ENCODE measurements at regions not wholly inside any gene's neighbourhood (a gene's known extent, or its start where the extent isn't known, plus 50 kb on each side); places are given as distances from the start of the nearest gene placed in this dataset.
"Not testable (repeated sequence)": the region's sequence is repeated elsewhere in the genome, so short reads cannot be mapped to it uniquely, and the experiment has no call there.

DNA sequence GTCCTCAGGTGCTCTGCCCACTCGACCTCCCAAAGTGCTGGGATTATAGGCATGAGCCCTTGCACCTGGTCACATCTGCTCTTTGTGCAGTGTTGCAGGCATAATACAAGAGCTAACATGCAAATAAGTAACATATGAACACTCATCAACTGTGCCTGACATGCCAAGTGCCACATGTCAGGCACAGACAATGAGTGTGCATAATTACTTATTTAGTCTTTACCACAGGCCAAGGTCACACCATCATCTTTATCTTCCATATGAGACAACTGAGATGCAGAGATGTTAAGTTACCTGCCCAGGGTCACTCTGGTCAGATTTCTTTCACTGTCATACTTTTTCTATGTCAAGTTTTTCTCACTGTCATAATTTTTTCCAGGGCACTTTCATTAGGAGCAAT lies 126.1 kb downstream of the PPIAL4G start:
- no peak for DNase-seq

DNA sequence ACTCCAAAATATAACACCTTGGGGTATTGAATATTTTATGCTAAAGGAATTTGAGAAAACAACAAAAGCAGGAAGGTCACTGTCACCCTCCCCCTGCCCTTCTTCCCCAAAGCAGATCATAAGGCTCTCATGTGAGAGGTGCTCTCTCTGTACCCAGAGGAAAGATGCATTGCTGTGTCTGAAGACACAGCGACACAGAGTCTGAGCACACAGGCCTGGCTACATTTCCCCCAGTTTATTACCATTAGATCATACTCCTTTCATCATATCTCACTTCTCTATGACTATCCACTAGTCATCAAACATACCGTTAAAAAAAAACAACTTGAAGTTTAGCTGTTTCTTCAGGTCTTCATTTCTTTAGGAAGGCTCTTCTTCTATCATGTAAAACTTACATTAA lies 127.1 kb downstream of the PPIAL4G start:
- DNase-seq: no peak

DNA sequence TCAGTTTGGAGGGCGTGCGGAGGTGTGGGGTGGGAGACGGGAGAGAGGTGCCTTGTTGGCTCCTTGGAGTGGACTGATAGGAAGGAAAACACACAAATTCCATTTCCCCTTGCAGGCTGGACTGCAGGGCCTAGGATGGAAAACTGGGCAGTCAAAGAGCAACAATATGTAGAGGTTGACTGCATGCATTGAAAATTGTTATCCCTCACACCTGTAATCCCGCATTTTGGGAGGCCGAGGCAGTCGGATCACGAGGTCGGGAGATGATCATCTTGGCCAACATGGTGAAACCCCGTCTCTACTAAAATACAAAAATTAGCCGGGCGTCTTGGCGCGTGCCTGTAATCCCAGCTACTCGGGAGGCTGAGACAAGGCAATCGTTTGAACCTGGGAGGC lies 128.2 kb downstream of the PPIAL4G start:
- no peak for DNase-seq

DNA sequence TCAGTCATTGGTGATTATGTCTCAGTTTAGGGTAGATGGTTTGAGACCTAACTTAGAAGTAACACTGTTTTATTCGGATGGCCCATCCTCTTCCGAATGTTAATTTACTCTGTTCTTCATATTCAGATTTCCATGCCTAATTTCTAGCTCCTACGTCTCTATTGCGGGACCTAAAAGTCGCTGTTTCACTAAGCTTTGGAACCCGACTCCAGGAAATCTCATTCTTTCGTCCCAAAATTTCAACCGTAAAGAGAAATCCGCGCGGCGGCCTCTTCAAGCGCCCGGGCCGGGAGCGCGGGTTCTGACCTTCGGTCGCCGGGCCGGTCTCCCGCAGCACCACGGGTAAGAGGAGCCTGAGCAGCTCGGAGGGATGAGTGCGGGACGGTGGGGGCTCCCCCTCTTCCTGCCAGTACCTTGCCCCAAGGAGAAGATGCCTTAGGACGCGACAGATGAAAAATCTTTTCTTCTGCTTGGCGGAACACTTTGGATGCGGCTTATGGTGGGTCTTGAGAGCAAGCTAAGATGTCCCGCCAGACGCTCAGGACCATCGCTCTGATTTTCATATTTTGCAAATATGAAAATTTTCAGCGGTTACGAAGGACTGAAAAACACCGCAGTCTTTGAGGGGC lies 128.7 kb downstream of the PPIAL4G start:
- peak; percentile 48 for DNase-seq

DNA sequence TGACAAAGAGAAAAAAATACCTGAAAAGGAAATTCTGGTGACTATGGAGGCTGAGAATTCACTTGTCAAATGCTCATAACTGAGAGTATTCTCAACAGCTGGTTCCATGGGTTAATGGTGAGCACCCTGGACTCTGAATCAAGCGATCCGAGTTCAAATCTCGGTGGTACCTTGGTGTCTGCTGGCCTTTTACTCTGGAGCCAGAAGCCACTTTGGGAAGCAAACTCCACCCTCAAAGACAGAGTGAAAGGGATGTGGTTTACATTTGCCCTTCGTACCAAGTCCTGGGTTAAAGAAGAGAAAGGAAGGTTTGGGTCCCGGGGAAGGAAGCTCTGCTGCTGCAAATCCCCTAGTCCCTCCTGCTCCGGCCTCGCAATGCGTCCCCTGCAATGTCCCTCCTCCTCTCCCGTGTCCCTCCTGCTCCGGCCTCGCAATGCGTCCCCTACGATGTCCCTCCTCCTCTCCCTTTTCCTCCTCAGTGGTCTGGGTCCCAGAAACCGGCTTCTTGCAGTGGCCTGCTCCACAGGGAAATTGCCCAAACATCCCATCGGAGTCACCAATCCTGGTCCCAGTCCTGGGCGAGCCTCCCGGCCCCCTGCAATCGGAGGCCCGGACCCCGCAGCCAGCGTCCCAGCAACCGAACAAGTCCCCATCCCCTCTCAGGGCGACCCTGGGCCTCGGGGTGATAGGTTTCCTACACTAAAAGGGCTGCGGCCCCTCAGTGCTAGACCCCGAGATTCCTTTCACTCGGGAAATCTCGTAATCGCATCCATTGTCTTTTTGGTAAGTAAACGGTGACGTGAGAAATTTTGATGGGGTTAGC lies 129.4 kb downstream of the PPIAL4G start:
- peak; percentile 28 for DNase-seq

DNA sequence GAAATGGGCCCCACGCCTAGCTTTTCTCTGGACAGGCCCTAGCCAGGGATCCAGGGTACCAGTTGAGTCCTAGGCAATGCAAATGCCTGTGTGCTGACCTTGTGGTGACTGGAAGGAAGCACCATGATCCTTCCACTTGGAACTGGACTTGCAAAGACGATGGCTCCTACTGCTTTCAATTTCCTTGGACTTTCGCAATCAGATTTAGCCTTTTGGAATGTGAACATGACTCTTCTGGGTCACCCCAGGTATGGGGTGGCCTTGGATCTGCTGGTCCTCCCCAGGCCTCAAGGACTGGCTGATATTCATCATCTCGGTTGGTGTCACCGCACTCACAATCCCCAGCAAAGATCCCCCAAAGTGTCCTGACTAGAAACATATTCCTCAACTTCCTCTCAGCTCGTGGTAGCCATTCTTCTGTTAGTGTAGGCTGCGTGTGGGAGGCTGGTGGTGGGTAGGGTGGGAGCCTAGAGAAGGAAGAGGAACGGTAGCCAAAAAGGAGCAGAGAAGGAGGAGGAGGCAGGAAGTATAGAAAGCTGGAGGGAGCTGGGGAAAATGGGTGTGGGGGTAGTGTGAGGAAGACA lies 130.5 kb downstream of the PPIAL4G start:
- DNase-seq: no peak

DNA sequence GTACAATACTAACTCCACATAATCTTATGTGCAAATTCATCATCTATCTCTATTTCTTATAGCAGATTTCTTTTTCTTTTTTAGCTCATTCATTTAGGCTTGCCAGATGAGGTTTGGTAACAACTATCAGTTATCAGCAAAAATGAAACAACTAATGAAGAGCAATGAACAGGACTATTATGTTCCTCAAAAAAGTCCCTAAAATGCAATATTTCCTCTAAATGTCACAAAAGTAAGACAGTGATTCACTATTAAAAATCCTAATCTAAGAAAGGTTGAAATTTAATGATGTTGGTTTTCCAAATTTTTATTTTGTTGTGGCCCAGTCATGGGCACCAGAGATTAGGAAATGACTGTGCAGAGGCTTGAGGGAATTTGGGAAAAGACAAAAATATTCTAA lies 135.3 kb downstream of the PPIAL4G start:
- no peak for DNase-seq

DNA sequence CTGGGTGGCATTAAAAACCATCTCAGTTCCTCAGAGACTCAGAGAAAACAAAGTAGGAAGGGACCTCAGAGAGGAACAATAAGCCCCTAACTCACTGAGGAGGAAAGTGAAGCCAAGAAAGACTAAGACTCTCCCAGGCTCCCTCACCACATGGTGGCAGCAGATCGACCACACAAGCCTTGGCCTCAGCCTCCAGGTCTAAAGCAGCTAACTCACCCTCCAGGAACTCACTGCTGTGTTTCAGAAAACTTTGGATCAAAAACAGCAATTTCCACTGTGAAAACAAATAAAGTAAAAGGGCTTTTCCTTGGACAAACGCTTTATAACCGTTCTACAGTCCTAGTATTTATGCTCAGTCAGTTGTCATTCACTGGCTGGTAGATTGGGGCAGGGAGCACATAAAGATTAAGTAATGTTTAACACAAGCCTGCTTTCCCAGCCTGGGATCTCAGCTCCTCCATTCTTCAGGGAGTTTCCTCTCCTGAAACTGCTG lies 137.4 kb downstream of the PPIAL4G start:
- DNase-seq: peak; percentile 50

DNA sequence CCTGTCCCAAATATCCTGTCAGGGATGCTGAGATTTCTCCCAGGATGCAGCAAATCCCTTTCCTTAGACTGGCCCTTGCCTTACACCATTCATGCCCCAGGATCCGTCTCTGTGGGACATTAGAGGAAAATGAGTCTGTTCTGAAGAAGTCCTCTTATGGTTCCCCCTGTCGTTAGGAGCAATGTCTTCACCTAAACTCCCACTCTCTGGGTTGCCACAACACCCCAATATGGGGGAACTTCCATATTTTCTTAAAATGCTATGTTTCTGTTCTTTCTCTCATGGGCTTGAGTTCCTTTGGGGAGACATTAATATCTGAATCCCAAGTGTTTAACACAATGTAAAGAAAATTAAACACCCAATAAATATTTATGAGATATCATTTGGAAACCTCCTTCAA lies 138.5 kb downstream of the PPIAL4G start:
- DNase-seq: not testable (repeated sequence)

DNA sequence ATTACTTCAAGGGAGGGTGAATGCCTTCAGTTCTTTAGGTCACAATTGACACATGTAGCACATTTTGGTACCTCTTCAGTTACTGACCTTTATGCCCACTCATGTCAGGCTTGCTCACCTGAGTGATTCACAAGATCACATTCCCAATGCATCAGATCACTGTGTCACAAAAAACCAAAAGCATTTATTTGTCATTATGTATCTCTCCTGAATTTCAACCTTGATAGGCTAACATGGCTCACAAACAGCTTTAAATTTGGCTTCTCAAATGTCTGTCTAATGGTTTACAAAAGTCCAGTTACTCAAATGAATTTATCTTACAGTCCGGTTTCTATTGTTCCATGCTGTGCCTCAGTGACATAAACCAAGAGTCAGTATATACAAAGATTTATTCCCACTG lies 141.4 kb downstream of the PPIAL4G start:
- DNase-seq: not testable (repeated sequence)

DNA sequence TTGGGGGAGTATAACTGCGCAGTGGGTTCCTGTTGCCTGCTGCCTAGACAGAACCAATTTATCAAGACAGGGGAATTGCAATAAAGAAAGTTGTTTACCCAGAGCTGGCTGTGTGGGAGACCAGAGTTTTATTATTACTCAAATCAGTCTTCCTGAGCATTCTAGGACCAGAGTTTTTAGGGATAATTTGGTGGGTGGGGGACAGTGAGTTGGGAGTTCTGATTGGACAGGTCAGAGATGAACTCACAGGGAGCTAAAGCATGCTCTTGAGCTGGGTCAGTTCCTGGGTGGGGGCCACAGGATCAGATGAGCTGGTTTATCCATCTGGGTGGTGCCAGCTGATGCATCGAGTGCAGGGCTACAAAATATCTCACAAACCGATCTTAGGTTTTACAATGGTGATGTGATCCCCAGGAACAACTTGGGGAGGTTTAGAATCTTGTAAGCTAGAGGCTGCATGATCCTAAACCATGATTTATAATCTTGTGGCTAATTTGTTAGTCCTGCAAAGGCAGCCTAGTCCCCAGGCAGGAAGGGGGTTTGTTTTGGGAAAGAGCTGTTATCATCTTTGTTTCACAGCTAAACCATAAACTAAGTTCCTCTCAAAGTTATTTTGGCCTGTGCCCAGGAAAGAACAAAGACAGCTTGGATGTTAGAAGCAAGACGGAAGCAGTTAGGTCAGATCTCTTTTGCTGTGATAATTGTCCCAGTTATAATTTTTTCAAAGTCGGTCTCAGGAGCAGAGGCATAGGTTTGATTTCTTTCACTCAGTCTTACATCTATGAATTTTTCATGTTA lies 146.8 kb downstream of the PPIAL4G start:
- peak; percentile 54 for DNase-seq

DNA sequence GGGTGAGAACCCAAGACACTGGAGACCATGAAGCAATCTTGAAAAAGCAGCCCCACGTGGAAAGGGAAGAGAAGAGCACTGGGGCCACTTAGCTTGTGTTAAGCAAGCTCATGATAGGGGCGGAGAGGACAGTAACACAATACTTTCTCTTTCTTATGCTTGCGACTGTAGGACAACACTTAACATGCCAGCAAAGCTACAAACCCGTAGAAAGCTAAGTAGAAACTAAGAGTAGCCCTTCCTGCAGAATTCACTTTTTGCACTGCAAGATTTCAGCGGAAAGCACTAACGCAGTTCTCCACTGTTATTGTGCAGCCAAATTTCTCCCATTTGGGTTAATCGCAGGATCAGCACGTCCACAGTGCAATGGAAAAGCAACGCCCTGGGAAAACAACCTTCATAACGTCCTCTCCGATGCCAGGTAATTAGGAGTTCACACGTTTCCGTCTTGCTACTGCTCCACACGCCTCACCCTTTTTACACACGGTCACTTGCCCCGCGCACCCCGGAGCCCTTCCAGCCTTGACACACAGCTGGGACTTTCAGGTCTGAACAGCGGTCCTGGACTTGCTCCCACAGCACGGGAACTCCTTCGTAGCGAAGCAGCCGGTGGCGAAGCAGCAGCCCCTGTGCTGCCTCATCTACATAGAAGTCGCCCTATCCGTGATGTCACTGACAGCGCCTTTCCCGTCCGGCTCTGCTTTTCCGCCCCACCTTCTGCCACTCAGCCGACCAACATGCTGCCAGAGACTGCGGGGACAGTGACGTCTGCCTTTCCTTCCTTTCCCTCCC lies 148.6 kb downstream of the PPIAL4G start:
- peak; percentile 89 for DNase-seq

DNA sequence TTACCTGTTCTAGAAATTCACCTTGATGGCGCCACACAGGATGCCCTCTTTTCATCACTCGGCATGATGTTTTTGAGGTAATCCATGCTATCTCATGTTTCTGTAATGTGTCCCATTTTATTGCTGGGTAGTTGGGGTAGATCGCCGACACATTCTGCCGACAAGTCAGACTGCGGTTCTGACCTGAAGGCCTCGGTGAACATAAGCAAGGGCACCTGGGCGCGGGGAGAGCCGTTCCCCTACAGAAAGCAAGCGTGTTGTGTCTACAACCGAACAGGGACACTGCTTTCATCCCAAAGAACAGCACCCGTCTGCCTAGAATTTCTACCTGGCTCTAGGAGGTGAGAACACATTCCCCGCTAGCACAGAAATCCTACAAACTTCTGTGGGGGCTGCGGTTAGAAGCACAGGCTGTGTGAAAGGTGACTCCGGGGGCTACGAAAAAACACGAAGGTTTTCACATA lies 149.2 kb downstream of the PPIAL4G start:
- DNase-seq: no peak

DNA sequence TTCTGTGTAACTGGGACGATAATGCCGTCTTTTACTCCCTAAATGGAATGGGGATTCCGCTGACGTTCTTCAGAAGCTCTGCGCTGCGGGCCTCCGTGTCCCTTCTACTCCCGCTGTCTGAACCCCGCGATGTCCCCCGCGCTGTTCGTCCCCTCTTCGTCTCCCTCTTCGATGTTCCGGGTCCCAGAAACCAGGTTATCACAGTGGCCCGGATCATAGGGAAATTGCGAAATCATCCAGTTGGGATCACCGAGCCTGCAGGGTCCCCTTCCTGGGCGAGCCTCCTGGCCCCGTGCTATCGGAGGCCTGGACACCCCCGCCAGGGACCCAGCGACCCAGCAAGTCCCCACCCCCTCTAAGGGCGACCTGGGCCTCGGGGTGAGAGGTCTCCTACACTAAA lies 154.2 kb downstream of the PPIAL4G start:
- no peak for DNase-seq

DNA sequence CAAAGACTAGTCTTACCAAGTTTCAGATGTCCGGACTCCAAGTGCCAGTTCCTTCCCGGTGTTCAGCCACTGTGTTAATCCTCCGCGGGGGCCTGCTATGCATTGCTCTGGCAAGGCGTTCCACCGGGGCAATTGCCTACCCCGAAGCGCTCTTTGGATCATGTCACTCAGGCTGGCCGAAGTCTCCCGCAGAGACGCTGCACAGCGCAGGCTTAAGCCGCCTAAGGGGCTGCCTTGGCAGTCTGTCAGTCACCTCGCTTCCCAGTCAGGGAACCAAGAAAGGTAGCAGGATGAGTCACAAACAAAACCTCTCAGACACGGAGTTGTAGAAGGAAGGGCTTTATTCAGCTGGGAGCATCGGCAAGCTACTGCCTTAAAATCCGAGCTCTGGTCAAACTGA lies 158.1 kb downstream of the PPIAL4G start:
- not testable (repeated sequence) for DNase-seq

DNA sequence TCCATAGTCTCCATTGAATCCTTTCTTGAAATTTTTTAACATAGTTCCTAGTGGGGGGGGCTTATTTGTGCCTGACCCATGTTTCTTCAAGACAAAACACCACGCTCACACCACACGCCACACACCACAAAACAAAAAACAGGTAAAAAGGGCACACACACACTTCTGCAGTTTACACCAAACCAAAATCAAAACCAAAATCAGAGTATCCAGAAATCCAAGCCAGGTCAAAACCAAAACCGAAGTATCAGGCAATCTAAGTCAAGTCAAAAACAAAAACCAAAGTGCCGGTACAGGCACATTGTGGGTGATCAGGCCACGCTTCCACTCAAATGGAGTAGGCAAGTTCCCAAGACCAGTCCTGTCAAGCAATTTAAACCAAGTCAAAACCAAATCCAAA lies 158.6 kb downstream of the PPIAL4G start:
- DNase-seq: not testable (repeated sequence)

DNA sequence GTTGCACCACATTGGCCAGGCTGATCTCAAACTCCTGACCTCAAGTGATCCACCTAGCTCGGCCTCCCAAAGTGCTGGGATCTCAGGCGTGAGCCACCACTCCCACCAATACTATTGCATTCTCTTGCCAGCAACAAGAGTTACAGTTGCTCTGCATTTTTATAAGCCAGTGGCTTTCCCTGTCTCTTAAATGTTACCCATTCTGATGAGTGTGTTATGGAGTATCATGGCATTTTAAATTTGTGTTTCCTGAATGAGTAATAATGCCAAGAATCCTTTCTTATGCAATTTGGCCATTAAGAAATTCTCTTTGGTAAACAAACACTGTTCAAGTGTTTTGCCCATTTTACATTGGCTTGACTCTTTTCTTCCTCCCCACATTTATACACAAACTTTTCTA lies 163.0 kb downstream of the PPIAL4G start:
- DNase-seq: not testable (repeated sequence)

DNA sequence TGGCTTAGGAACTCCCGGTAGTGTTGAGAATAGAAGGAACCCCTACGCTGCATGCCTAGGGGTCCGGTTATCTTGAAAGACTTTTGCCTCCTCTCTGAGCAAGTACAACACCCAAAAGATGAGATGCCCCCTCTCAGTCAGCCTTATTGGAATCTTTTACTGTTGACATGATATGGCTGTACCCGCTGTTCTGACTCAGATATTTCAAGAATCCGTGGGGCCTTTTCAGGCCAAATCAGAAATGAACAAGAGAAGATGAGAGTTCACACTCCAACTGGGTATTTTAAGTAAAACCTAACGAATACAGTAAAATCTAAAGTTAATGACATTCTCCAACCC lies 164.2 kb downstream of the PPIAL4G start:
- no peak for DNase-seq

DNA sequence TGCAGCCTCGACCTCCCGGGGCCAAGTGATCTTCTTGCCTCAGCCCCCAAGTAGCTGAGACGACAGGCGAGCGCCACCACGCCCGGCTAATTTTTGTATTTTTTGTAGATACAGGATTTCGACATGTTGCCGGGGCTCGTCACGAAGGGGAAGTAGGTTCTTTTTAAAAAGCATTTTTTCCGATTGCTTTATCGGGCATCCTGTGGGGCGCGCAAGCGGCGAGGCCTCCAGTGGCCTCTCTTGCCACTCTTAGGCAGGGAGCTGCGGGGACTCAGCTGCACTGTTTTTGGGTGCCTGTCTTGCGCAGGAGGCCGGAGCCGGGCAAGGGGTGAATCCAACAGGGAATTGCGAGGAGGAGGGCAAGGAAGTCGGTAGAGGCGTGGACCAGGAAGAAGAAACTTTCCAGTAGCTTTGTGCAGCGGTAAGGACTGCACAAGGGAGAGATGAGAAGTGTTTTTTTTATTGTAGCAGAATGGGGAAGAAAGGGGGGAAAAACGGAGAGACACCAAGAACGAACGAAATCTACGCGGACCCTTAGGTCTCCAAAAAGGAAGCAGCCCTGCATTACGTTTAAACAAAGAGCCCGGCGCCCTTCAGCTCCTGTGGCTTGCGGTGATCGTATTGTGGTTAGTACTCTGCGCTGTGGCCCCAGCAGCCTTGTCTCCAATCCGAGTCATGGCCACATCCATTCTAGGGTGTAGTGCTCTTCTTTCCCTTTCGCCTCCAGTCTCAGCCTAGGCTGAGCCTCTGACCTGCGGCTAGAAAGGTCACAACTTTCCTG lies 164.8 kb downstream of the PPIAL4G start:
- peak; percentile 49 for DNase-seq

DNA sequence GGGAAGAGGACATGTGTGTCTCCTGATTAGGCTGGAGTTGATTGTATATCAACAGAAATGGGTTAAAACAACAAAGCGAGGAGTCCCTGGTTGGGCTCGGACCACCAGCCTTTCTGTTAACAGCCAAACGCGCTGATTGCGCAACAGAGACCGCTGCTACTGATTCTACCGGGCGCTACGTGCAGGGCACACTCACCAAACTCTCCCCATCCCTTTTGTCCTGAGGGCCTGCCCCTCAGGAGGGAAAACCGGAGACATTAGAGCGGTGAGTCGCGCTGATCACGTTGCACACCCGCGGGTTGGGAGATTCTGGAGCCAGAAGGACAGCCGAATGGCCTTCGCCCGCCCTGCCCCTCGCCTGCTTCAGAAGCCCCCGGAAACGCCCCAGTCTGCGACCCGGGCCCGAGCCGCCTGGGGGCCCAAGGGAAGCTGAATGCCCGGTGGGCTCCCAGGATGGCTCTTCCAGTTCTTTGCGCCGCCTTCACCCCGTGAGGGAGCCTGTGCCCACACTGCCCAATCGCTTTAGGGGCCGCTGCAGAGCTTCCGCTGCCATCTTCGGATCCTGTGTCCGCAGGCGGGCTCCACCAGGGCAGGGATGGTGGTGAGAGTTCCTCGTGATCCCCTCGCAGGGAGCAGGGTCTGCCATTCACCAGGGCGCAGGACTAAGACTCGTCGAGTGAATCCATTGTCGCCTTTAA lies 165.4 kb upstream of the NBPF11 start:
- DNase-seq: peak; percentile 30
